Hepatic stellate cell (primary cell): ENCODE measurements at regions not wholly inside any gene's neighbourhood (a gene's known extent, or its start where the extent isn't known, plus 50 kb on each side); places are given as distances from the start of the nearest gene placed in this dataset.
"Not testable (repeated sequence)": the region's sequence is repeated elsewhere in the genome, so short reads cannot be mapped to it uniquely, and the experiment has no call there.

ENCODE experiments used
- DNase-seq: peaks from one replicate; pipeline ENCODE4 v3.0.0; 2011; ENCODE audit warnings: low spot score

GRCh38 chr22:48757135-48757534 lies 1070.5 kb downstream of the BRD1 start:
- not testable (repeated sequence) for DNase-seq

GRCh38 chr22:48756146-48757111 lies 1071.2 kb downstream of the BRD1 start:
- no peak for DNase-seq

GRCh38 chr22:48755059-48755949 lies 1072.4 kb downstream of the BRD1 start:
- no peak for DNase-seq

- no peak for DNase-seq
Observed at GRCh38 chr22:48754611-48755058, 1073.0 kb downstream of the BRD1 start.

- DNase-seq: no peak
Observed at GRCh38 chr22:48753752-48754517, 1073.7 kb downstream of the BRD1 start.

- DNase-seq: no peak
Observed at GRCh38 chr22:48753381-48753730, 1074.3 kb downstream of the BRD1 start.

- DNase-seq: no peak
Observed at GRCh38 chr22:48752451-48753380, 1075.0 kb downstream of the BRD1 start.

GRCh38 chr22:48751539-48752437 lies 1075.9 kb downstream of the BRD1 start:
- no peak for DNase-seq

- no peak for DNase-seq
Observed at GRCh38 chr22:48750826-48751440, 1076.7 kb downstream of the BRD1 start.

GRCh38 chr22:48750282-48750681 lies 1077.4 kb downstream of the BRD1 start:
- DNase-seq: no peak

- no peak for DNase-seq
Observed at GRCh38 chr22:48749555-48750227, 1078.0 kb downstream of the BRD1 start.

- DNase-seq: no peak
Observed at GRCh38 chr22:48748860-48749554, 1078.7 kb downstream of the BRD1 start.

- DNase-seq: no peak
Observed at GRCh38 chr22:48748113-48748859, 1079.4 kb downstream of the BRD1 start.

GRCh38 chr22:48746789-48747425 lies 1080.8 kb downstream of the BRD1 start:
- DNase-seq: no peak

- no peak for DNase-seq
Observed at GRCh38 chr22:48745842-48746788, 1081.6 kb downstream of the BRD1 start.
